ENCODE measurements at regions not wholly inside any gene's neighbourhood (a gene's known extent, or its start where the extent isn't known, plus 50 kb on each side); places are given as distances from the start of the nearest gene placed in this dataset.

- H3K36me3 Mint-ChIP-seq, result no peaks in the 10 kb centered on the region
- no peaks in the 10 kb centered on the region for H3K27me3 Mint-ChIP-seq
- no peak overlapping the region for H3K4me3 Mint-ChIP-seq
- ChIA-PET POLR2A (no interaction called here), CTCF (no interaction called here)
- no peaks in the 10 kb centered on the region for H3K27me3 ChIP-seq (ENCODE audit: insufficient read depth, low read length, poor library complexity, severe bottlenecking)
- DNase-seq, result no peak
- H3K9me3 Mint-ChIP-seq, result peaks cover 0 to 19% (median 5%) of the 10 kb centered on the region in 5 donors
- no peak overlapping the region for H3K27ac ChIP-seq (ENCODE audit: low read depth, low read length)
- H3K4me1 Mint-ChIP-seq, result no peaks in the 10 kb centered on the region
- no peaks in the 10 kb centered on the region for H3K4me1 ChIP-seq (ENCODE audit: insufficient read depth, low read length)
- no peaks in the 10 kb centered on the region for H3K9me3 ChIP-seq (ENCODE audit: low read length)
- no peak overlapping the region for H3K27ac Mint-ChIP-seq
- H3K36me3 ChIP-seq (ENCODE audit: insufficient read depth, low read length), result no peaks in the 10 kb centered on the region
- H3K4me3 ChIP-seq (ENCODE audit: low read length), result no peak overlapping the region
Observed at GRCh38 chr21:16767201-16767600, 745.6 kb upstream of the CXADR start.

GRCh38 chr21:16768096-16768495, 744.7 kb upstream of the CXADR start:
- ChIA-PET POLR2A (no interaction called here), CTCF (no interaction called here)
- no peak for DNase-seq

GRCh38 chr21:16770266-16770665, 742.6 kb upstream of the CXADR start:
- no peak overlapping the region for H3K27ac Mint-ChIP-seq
- CTCF ChIA-PET, result no interaction called here
- no peaks in the 10 kb centered on the region for H3K27me3 Mint-ChIP-seq

More at GRCh38 chr21:16768096-16768495, 744.7 kb upstream of the CXADR start:
- Mint-ChIP-seq H3K27me3 (no peaks in the 10 kb centered on the region), H3K4me1 (no peaks in the 10 kb centered on the region), H3K9me3 (peaks cover 0 to 19% (median 7%) of the 10 kb centered on the region in 5 donors), H3K36me3 (no peaks in the 10 kb centered on the region), H3K4me3 (no peak overlapping the region), H3K27ac (no peak overlapping the region)
- no peak overlapping the region for H3K4me3 ChIP-seq (ENCODE audit: low read length)
- no peaks in the 10 kb centered on the region for H3K4me1 ChIP-seq (ENCODE audit: insufficient read depth, low read length)
- no peaks in the 10 kb centered on the region for H3K9me3 ChIP-seq (ENCODE audit: low read length)
- H3K36me3 ChIP-seq (ENCODE audit: insufficient read depth, low read length), result no peaks in the 10 kb centered on the region
- no peaks in the 10 kb centered on the region for H3K27me3 ChIP-seq (ENCODE audit: insufficient read depth, low read length, poor library complexity, severe bottlenecking)
- H3K27ac ChIP-seq (ENCODE audit: low read depth, low read length), result no peak overlapping the region

GRCh38 chr21:16773206-16773605, 739.6 kb upstream of the CXADR start:
- H3K4me3 ChIP-seq (ENCODE audit: low read length), result no peak overlapping the region
- H3K27me3 Mint-ChIP-seq, result no peaks in the 10 kb centered on the region
- no peak overlapping the region for H3K27ac Mint-ChIP-seq
- no peaks in the 10 kb centered on the region for H3K9me3 ChIP-seq (ENCODE audit: low read length)
- H3K36me3 Mint-ChIP-seq, result no peaks in the 10 kb centered on the region
- CTCF ChIA-PET, result no interaction called here
- POLR2A ChIA-PET, result no interaction called here
- no peak overlapping the region for H3K27ac ChIP-seq (ENCODE audit: low read depth, low read length)
- H3K4me3 Mint-ChIP-seq, result no peak overlapping the region
- no peaks in the 10 kb centered on the region for H3K4me1 Mint-ChIP-seq
- H3K9me3 Mint-ChIP-seq, result peaks cover 2 to 12% (median 9%) of the 10 kb centered on the region in 5 donors
- no peaks in the 10 kb centered on the region for H3K4me1 ChIP-seq (ENCODE audit: insufficient read depth, low read length)
- no peaks in the 10 kb centered on the region for H3K27me3 ChIP-seq (ENCODE audit: insufficient read depth, low read length, poor library complexity, severe bottlenecking)
- no peaks in the 10 kb centered on the region for H3K36me3 ChIP-seq (ENCODE audit: insufficient read depth, low read length)
- DNase-seq, result no peak

More at GRCh38 chr21:16770266-16770665, 742.6 kb upstream of the CXADR start:
- Histone ChIP-seq H3K4me3 (ENCODE audit: low read length) (no peak overlapping the region), H3K27ac (ENCODE audit: low read depth, low read length) (no peak overlapping the region), H3K27me3 (ENCODE audit: insufficient read depth, low read length, poor library complexity, severe bottlenecking) (no peaks in the 10 kb centered on the region), H3K4me1 (ENCODE audit: insufficient read depth, low read length) (no peaks in the 10 kb centered on the region), H3K36me3 (ENCODE audit: insufficient read depth, low read length) (no peaks in the 10 kb centered on the region), H3K9me3 (ENCODE audit: low read length) (no peaks in the 10 kb centered on the region)
- DNase-seq, result no peak
- POLR2A ChIA-PET, result no interaction called here
- Mint-ChIP-seq H3K36me3 (no peaks in the 10 kb centered on the region), H3K4me3 (no peak overlapping the region), H3K4me1 (no peaks in the 10 kb centered on the region), H3K9me3 (peaks cover 0 to 18% (median 6%) of the 10 kb centered on the region in 5 donors)

- no peaks in the 10 kb centered on the region for H3K4me1 ChIP-seq (ENCODE audit: insufficient read depth, low read length)
- POLR2A ChIA-PET, result no interaction called here
- H3K27me3 Mint-ChIP-seq, result no peaks in the 10 kb centered on the region
- no peaks in the 10 kb centered on the region for H3K36me3 Mint-ChIP-seq
- H3K27me3 ChIP-seq (ENCODE audit: insufficient read depth, low read length, poor library complexity, severe bottlenecking), result no peaks in the 10 kb centered on the region
- CTCF ChIA-PET, result no interaction called here
- no peak overlapping the region for H3K27ac ChIP-seq (ENCODE audit: low read depth, low read length)
- H3K36me3 ChIP-seq (ENCODE audit: insufficient read depth, low read length), result no peaks in the 10 kb centered on the region
- H3K9me3 ChIP-seq (ENCODE audit: low read length), result no peaks in the 10 kb centered on the region
- H3K4me1 Mint-ChIP-seq, result no peaks in the 10 kb centered on the region
- no peak for DNase-seq
- H3K4me3 ChIP-seq (ENCODE audit: low read length), result no peak overlapping the region
- no peak overlapping the region for H3K27ac Mint-ChIP-seq
- H3K9me3 Mint-ChIP-seq, result peaks cover 2 to 15% (median 13%) of the 10 kb centered on the region in 5 donors
- H3K4me3 Mint-ChIP-seq, result no peak overlapping the region
Observed at GRCh38 chr21:16775076-16775475, 737.8 kb upstream of the CXADR start.

- Histone ChIP-seq H3K9me3 (ENCODE audit: low read length) (no peaks in the 10 kb centered on the region), H3K27ac (ENCODE audit: low read depth, low read length) (no peak overlapping the region), H3K27me3 (ENCODE audit: insufficient read depth, low read length, poor library complexity, severe bottlenecking) (no peaks in the 10 kb centered on the region), H3K36me3 (ENCODE audit: insufficient read depth, low read length) (no peaks in the 10 kb centered on the region), H3K4me1 (ENCODE audit: insufficient read depth, low read length) (no peaks in the 10 kb centered on the region), H3K4me3 (ENCODE audit: low read length) (no peak overlapping the region)
- DNase-seq, result no peak
- H3K27me3 Mint-ChIP-seq, result no peaks in the 10 kb centered on the region
- peaks cover 2 to 25% (median 15%) of the 10 kb centered on the region in 5 donors for H3K9me3 Mint-ChIP-seq
- POLR2A ChIA-PET, result no interaction called here
- H3K36me3 Mint-ChIP-seq, result no peaks in the 10 kb centered on the region
- no peak overlapping the region for H3K4me3 Mint-ChIP-seq
- no peaks in the 10 kb centered on the region for H3K4me1 Mint-ChIP-seq
- no peak overlapping the region for H3K27ac Mint-ChIP-seq
- CTCF ChIA-PET, result no interaction called here
Observed at GRCh38 chr21:16777041-16777720, 735.7 kb upstream of the CXADR start.

- ChIA-PET POLR2A (no interaction called here), CTCF (no interaction called here)
- no peaks in the 10 kb centered on the region for H3K36me3 Mint-ChIP-seq
Observed at GRCh38 chr21:16788584-16788983, 724.3 kb upstream of the CXADR start.

GRCh38 chr21:16789636-16790035, 723.2 kb upstream of the CXADR start:
- Histone ChIP-seq H3K4me3 (ENCODE audit: low read length) (no peak overlapping the region), H3K9me3 (ENCODE audit: low read length) (no peaks in the 10 kb centered on the region), H3K36me3 (ENCODE audit: insufficient read depth, low read length) (no peaks in the 10 kb centered on the region), H3K27ac (ENCODE audit: low read depth, low read length) (no peak overlapping the region), H3K27me3 (ENCODE audit: insufficient read depth, low read length, poor library complexity, severe bottlenecking) (no peaks in the 10 kb centered on the region), H3K4me1 (ENCODE audit: insufficient read depth, low read length) (no peaks in the 10 kb centered on the region)
- Mint-ChIP-seq H3K36me3 (no peaks in the 10 kb centered on the region), H3K4me3 (no peak overlapping the region), H3K27ac (no peak overlapping the region), H3K4me1 (no peaks in the 10 kb centered on the region), H3K9me3 (peaks cover 0 to 11% (median 7%) of the 10 kb centered on the region in 5 donors), H3K27me3 (no peaks in the 10 kb centered on the region)
- POLR2A ChIA-PET, result no interaction called here
- DNase-seq, result no peak
- CTCF ChIA-PET, result no interaction called here

More at GRCh38 chr21:16788584-16788983, 724.3 kb upstream of the CXADR start:
- H3K27me3 Mint-ChIP-seq, result no peaks in the 10 kb centered on the region
- no peak for DNase-seq
- no peak overlapping the region for H3K4me3 Mint-ChIP-seq
- H3K27ac Mint-ChIP-seq, result no peak overlapping the region
- H3K4me3 ChIP-seq (ENCODE audit: low read length), result no peak overlapping the region
- no peaks in the 10 kb centered on the region for H3K27me3 ChIP-seq (ENCODE audit: insufficient read depth, low read length, poor library complexity, severe bottlenecking)
- H3K4me1 ChIP-seq (ENCODE audit: insufficient read depth, low read length), result no peaks in the 10 kb centered on the region
- H3K36me3 ChIP-seq (ENCODE audit: insufficient read depth, low read length), result no peaks in the 10 kb centered on the region
- H3K9me3 Mint-ChIP-seq, result peaks cover 3 to 22% (median 10%) of the 10 kb centered on the region in 5 donors
- no peak overlapping the region for H3K27ac ChIP-seq (ENCODE audit: low read depth, low read length)
- H3K4me1 Mint-ChIP-seq, result no peaks in the 10 kb centered on the region
- H3K9me3 ChIP-seq (ENCODE audit: low read length), result no peaks in the 10 kb centered on the region

All from CD8-positive, alpha-beta memory T cell (primary cell).